GM12878 (cell line): ENCODE measurements at regions not wholly inside any gene's neighbourhood (a gene's known extent, or its start where the extent isn't known, plus 50 kb on each side); places are given as distances from the start of the nearest gene placed in this dataset.

ENCODE experiments used
- ATAC-seq: fragments of 200-7000 bp; cut with Tn5 transposase; 3 replicates; pipeline ENCODE4 v1.9.1; 2020; ENCODE audit warnings: mild to moderate bottlenecking, moderate library complexity
- BruUV-seq: library from RNA; stranded (reverse); fragments of 400-500 nt; replicated peaks from 2 replicates; lab custom pipeline; 2021; lab: Mats Ljungman, UMichigan
- CTCF ChIA-PET: fragments of 300-600 bp; sonication (Branson Sonifier 250); formaldehyde crosslinking; extraction: SDS; loops from one replicate; lab custom pipeline; 2021; ENCODE audit warnings: inconsistent platforms; lab: Yijun Ruan, JAX
- POLR2A ChIA-PET: fragments of 350-600 bp; formaldehyde crosslinking; extraction: SDS; loops from one replicate; lab custom pipeline; 2021; ENCODE audit warnings: inconsistent platforms; lab: Charles Lee
- RAD21 ChIA-PET: fragments of 300-600 bp; sonication (Branson Sonifier 250); formaldehyde crosslinking; loops from one replicate; lab custom pipeline; 2023; ENCODE audit warnings: antibody characterized with exemption; ENCODE audit not compliant: unreplicated experiment; lab: Charles Lee
- SMC1A ChIA-PET: fragments of 300-600 bp; sonication (Branson Sonifier 250); formaldehyde crosslinking; loops from one replicate; lab custom pipeline; 2023; ENCODE audit not compliant: unreplicated experiment, uncharacterized antibody; lab: Charles Lee
- DNase-seq: peaks from one replicate; pipeline ENCODE4 v3.0.0-alpha.2; 2011; ENCODE audit warnings: low read depth, low spot score
- FAIRE-seq: peaks from 3 replicates; lab custom pipeline; 2011; peaks lifted over from hg19 to GRCh38; lab: Jason Lieb, UNC
- H2AFZ ChIP-seq: 2 replicates; pipeline ENCODE4 v1.6.0; 2011; ENCODE audit warnings: low read depth, low read length, control low read depth; ENCODE audit not compliant: control insufficient read depth
- H3K27ac ChIP-seq: 2 replicates; pipeline ENCODE4 v1.5.1; 2011; ENCODE audit warnings: control low read depth; ENCODE audit not compliant: control insufficient read depth, insufficient read depth
- H3K27me3 ChIP-seq, 2 experiments: replicated peaks in 1 of 2; 2 replicates each; pipeline versions ENCODE4 v1.6.0 to v1.6.1; 2011; ENCODE audit warnings: low read length in 1 of 2; ENCODE audit not compliant: control insufficient read depth in 2 of 2, insufficient read depth in 2 of 2
- H3K36me3 ChIP-seq, 2 experiments: 2 replicates each; pipeline ENCODE4 v1.5.1; 2011; ENCODE audit warnings: low read length in 1 of 2; ENCODE audit not compliant: control insufficient read depth in 2 of 2, insufficient read depth in 2 of 2
- H3K4me1 ChIP-seq: 2 replicates; pipeline ENCODE4 v1.6.1; 2011; ENCODE audit warnings: mild to moderate bottlenecking, low read length, moderate library complexity, mixed read lengths; ENCODE audit not compliant: control insufficient read depth, insufficient read depth
- H3K4me2 ChIP-seq: 2 replicates; pipeline ENCODE4 v1.6.0; 2011; ENCODE audit warnings: control low read depth; ENCODE audit not compliant: control insufficient read depth, insufficient read depth
- H3K4me3 ChIP-seq: fragments of 200-600 bp; sonication (generic); 2 replicates; pipeline ENCODE4 v1.5.1; 2016
- H3K79me2 ChIP-seq: 2 replicates; pipeline ENCODE4 v1.6.0; 2011; ENCODE audit warnings: low read length; ENCODE audit not compliant: control insufficient read depth, insufficient read depth
- H3K9ac ChIP-seq: 2 replicates; pipeline ENCODE4 v1.8.0; 2011; ENCODE audit warnings: low read length, control low read depth, mixed read lengths; ENCODE audit not compliant: control insufficient read depth, insufficient read depth
- H3K9me3 ChIP-seq: replicated peaks from 3 replicates; pipeline ENCODE4 v1.5.1; 2011; ENCODE audit warnings: mild to moderate bottlenecking, low read length; ENCODE audit not compliant: control insufficient read depth, insufficient read depth
- H4K20me1 ChIP-seq: 2 replicates; pipeline ENCODE4 v1.6.0; 2011; ENCODE audit not compliant: control insufficient read depth, insufficient read depth
- CBX5 ChIP-seq: sonication (generic); IDR thresholded peaks from 2 replicates; pipeline ENCODE4 v1.6.1; 2016; ENCODE audit warnings: low read depth, moderate library complexity, mild to moderate bottlenecking, inconsistent platforms
- FOXK2 ChIP-seq: fragments of 450-650 bp; IDR thresholded peaks from 2 replicates; pipeline ENCODE4 v1.6.1; 2017; ENCODE audit warnings: mild to moderate bottlenecking, moderate library complexity
- KAT2A ChIP-seq: conservative IDR thresholded peaks from 2 replicates; pipeline ENCODE4 v1.6.1; 2011; ENCODE audit warnings: low read depth, low read length; ENCODE audit not compliant: control insufficient read depth
- MEF2B ChIP-seq: fragments of 450-650 bp; IDR thresholded peaks from 2 replicates; pipeline ENCODE4 v1.6.1; 2018; ENCODE audit warnings: mild to moderate bottlenecking, moderate library complexity; ENCODE audit not compliant: partially characterized antibody, poor library complexity, severe bottlenecking
- MTA3 ChIP-seq: IDR thresholded peaks from 2 replicates; pipeline ENCODE4 v1.6.1; 2012; ENCODE audit warnings: low read length, inconsistent platforms, borderline replicate concordance
- MYB ChIP-seq: fragments of 150-350 bp; IDR thresholded peaks from 2 replicates; pipeline ENCODE4 v1.6.1; 2014; ENCODE audit warnings: mild to moderate bottlenecking, low read depth, low read length, borderline replicate concordance
- PAX8 ChIP-seq: fragments of 450-650 bp; IDR thresholded peaks from 2 replicates; pipeline ENCODE4 v1.6.1; 2017; ENCODE audit warnings: mild to moderate bottlenecking, moderate library complexity
- RAD51 ChIP-seq: fragments of 450-650 bp; IDR thresholded peaks from 2 replicates; pipeline ENCODE4 v1.6.1; 2016; ENCODE audit warnings: moderate library complexity, mild to moderate bottlenecking, inconsistent platforms
- SP1 ChIP-seq: IDR thresholded peaks from one replicate; pipeline ENCODE4 v1.6.1; 2011; ENCODE audit warnings: low read depth, low read length
- STAT3 ChIP-seq: IDR thresholded peaks from 2 replicates; pipeline ENCODE4 v1.6.1; 2011; ENCODE audit warnings: low read depth, low read length, improper control_type of control experiment
- YY1 ChIP-seq: IDR thresholded peaks from 2 replicates; pipeline ENCODE4 v1.6.1; 2011; ENCODE audit warnings: low read depth, mild to moderate bottlenecking, low read length
- ZBTB11 ChIP-seq: fragments of 450-650 bp; formaldehyde crosslinking; IDR thresholded peaks from 2 replicates; pipeline ENCODE4 v1.5.0; 2022; ENCODE audit warnings: mild to moderate bottlenecking, missing genetic modification characterization
- ZBTB4 ChIP-seq: fragments of 450-650 bp; formaldehyde crosslinking; IDR thresholded peaks from 2 replicates; pipeline ENCODE4 v1.4.0; 2022; ENCODE audit warnings: mild to moderate bottlenecking, moderate library complexity
- ZNF687 ChIP-seq: fragments of 450-650 bp; IDR thresholded peaks from 2 replicates; pipeline ENCODE4 v1.6.1; 2017; ENCODE audit warnings: mild to moderate bottlenecking, moderate library complexity
- WGBS: methylation state at CpG from one replicate; pipeline ENCODE4 v1.1.6; 2016; ENCODE audit warnings: low lambda C conversion rate; ENCODE audit not compliant: insufficient replicate concordance, insufficient coverage; ENCODE audit errors: missing lambda C conversion rate; 5-methylcytosine and 5-hydroxymethylcytosine counted together
- in situ Hi-C: fragments of 300-500 bp; cut with MboI; formaldehyde crosslinking; loops from 9 replicates; pipeline ENCODE4 v1.14.3; 2018; ENCODE audit warnings: mixed read lengths
- intact Hi-C: fragments of 100-400 bp; cut with micrococcal nuclease; formaldehyde crosslinking; loops from one replicate; pipeline ENCODE4 v1.14.2; 2022; ENCODE audit not compliant: unreplicated experiment

- TF ChIP-seq CBX5 (no peak), ZBTB11 (no peak), MYB (no peak), MEF2B (no peak)
Observed at GRCh38 chr1:238111516-238111915, 220.8 kb upstream of the ZP4 start (continued).

- Histone ChIP-seq H3K4me2 (no peak overlapping the region), H2AFZ (no peak overlapping the region), H3K4me3 (no peak overlapping the region), H3K9me3 (no peaks in the 10 kb centered on the region; the same call in 2 of the 3 replicates), H4K20me1 (no peaks in the 10 kb centered on the region), H3K79me2 (no peaks in the 10 kb centered on the region), H3K27ac (no peak overlapping the region), H3K9ac (no peak overlapping the region), H3K36me3 (no peaks in the 10 kb centered on the region), H3K4me1 (no peaks in the 10 kb centered on the region), H3K27me3 (no peaks in the 10 kb centered on the region)
- no TSS peak for BruUV-seq
- FAIRE-seq (no peak), DNase-seq (no peak), ATAC-seq (peak; percentile 18; the same call in 1 of the 3 replicates)
- RAD21 ChIA-PET, result no interaction called here
- 0% methylated on average over 1 of the region's 1 CpG for WGBS
- CTCF ChIA-PET, result interaction anchor here (0.7 to 1.8 kb wide), 5 partner anchors 8 to 260 kb away, joined by 3 to 5 read pairs (median 3); no protein-coding TSS in a partner anchor
- intact Hi-C loops, result no loop called here
- SMC1A ChIA-PET, result interaction anchor here (0.8 to 2.3 kb wide), 6 partner anchors 9 to 49 kb away, joined by 3 to 8 read pairs (median 4); no protein-coding TSS in a partner anchor
- POLR2A ChIA-PET, result no interaction called here
- in situ Hi-C loops, result no loop called here
- TF ChIP-seq ZNF687 (no peak), KAT2A (no peak), FOXK2 (no peak), ZBTB4 (CRISPR knock-in tag) (no peak), STAT3 (no peak), MTA3 (no peak), SP1 (no peak), YY1 (no peak), RAD51 (no peak), PAX8 (no peak)
Observed at GRCh38 chr1:238111081-238111480, 220.4 kb upstream of the ZP4 start.
